ENCODE measurements at regions not wholly inside any gene's neighbourhood (a gene's known extent, or its start where the extent isn't known, plus 50 kb on each side); places are given as distances from the start of the nearest gene placed in this dataset.

GRCh38 chr4:111519683-111520082, 625.6 kb upstream of the FAM241A start:
- in situ Hi-C loops (cut with HindIII; ENCODE audit: low pct_ligation_motif_present, low sequenced_read_pairs): no loop called here
- no peak overlapping the region for H3K27ac ChIP-seq
- no peak for DNase-seq
- H3K36me3 ChIP-seq (replicated peaks): no peaks in the 10 kb centered on the region
- H3K4me3 ChIP-seq (ENCODE audit: low read depth, low read length): no peak overlapping the region
- H3K27me3 ChIP-seq (replicated peaks): no peaks in the 10 kb centered on the region
- TF ChIP-seq CTCF (IDR thresholded peaks at IDR 0.05; ENCODE audit: low read depth, low read length, missing control alignments): no peak

DNA sequence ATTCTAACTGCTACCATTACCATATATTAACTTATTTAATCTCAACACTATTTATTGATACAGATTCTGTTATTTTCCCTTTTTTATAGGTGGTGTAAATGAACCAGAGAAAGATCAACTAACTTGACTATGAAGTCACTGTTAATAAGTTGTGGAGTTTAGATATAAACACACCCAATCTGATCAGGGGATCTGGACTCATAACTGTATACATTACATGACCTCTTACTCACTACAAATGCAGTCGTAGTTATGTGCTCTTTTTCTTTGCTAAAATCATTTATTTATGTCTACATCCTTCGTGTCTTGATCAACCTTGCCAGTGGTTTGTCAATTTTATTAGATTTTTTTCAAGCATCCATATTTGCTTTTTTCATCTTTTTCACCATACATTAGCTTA, 614.8 kb upstream of the FAM241A start:
- no peak for TF ChIP-seq CTCF (IDR thresholded peaks at IDR 0.05; ENCODE audit: low read depth, low read length, missing control alignments)
- DNase-seq: no peak
- in situ Hi-C loops (cut with HindIII; ENCODE audit: low pct_ligation_motif_present, low sequenced_read_pairs): no loop called here

GRCh38 chr4:111535792-111536191, 609.5 kb upstream of the FAM241A start:
- no peaks in the 10 kb centered on the region for H3K36me3 ChIP-seq (replicated peaks)
- DNase-seq: no peak
- no peak overlapping the region for H3K4me3 ChIP-seq (ENCODE audit: low read depth, low read length)
- H3K27me3 ChIP-seq (replicated peaks): no peaks in the 10 kb centered on the region
- in situ Hi-C loops (cut with HindIII; ENCODE audit: low pct_ligation_motif_present, low sequenced_read_pairs): no loop called here
- no peak for TF ChIP-seq CTCF (IDR thresholded peaks at IDR 0.05; ENCODE audit: low read depth, low read length, missing control alignments)
- H3K27ac ChIP-seq: no peak overlapping the region

More for the DNA sequence above, 614.8 kb upstream of the FAM241A start:
- Histone ChIP-seq H3K4me3 (ENCODE audit: low read depth, low read length) (no peak overlapping the region), H3K27ac (no peak overlapping the region), H3K36me3 (replicated peaks) (no peaks in the 10 kb centered on the region), H3K27me3 (replicated peaks) (no peaks in the 10 kb centered on the region)

- in situ Hi-C loops (cut with HindIII; ENCODE audit: low pct_ligation_motif_present, low sequenced_read_pairs): no loop called here
- Histone ChIP-seq H3K36me3 (replicated peaks) (no peaks in the 10 kb centered on the region), H3K27ac (no peak overlapping the region), H3K27me3 (replicated peaks) (no peaks in the 10 kb centered on the region), H3K4me3 (ENCODE audit: low read depth, low read length) (no peak overlapping the region)
- no peak for DNase-seq
- no peak for TF ChIP-seq CTCF (IDR thresholded peaks at IDR 0.05; ENCODE audit: low read depth, low read length, missing control alignments)
Observed at GRCh38 chr4:111537165-111537564, 608.1 kb upstream of the FAM241A start.

GRCh38 chr4:111537871-111538270, 607.4 kb upstream of the FAM241A start:
- no peak for DNase-seq
- H3K27me3 ChIP-seq (replicated peaks): no peaks in the 10 kb centered on the region
- in situ Hi-C loops (cut with HindIII; ENCODE audit: low pct_ligation_motif_present, low sequenced_read_pairs): no loop called here
- no peak for TF ChIP-seq CTCF (IDR thresholded peaks at IDR 0.05; ENCODE audit: low read depth, low read length, missing control alignments)
- H3K27ac ChIP-seq: no peak overlapping the region
- H3K4me3 ChIP-seq (ENCODE audit: low read depth, low read length): no peak overlapping the region
- H3K36me3 ChIP-seq (replicated peaks): no peaks in the 10 kb centered on the region

GRCh38 chr4:111540671-111541070, 604.6 kb upstream of the FAM241A start:
- in situ Hi-C loops (cut with HindIII; ENCODE audit: low pct_ligation_motif_present, low sequenced_read_pairs): no loop called here
- no peak for DNase-seq
- TF ChIP-seq CTCF (IDR thresholded peaks at IDR 0.05; ENCODE audit: low read depth, low read length, missing control alignments): no peak

More at GRCh38 chr4:111540671-111541070, 604.6 kb upstream of the FAM241A start:
- Histone ChIP-seq H3K27me3 (replicated peaks) (no peaks in the 10 kb centered on the region), H3K27ac (no peak overlapping the region), H3K36me3 (replicated peaks) (no peaks in the 10 kb centered on the region), H3K4me3 (ENCODE audit: low read depth, low read length) (no peak overlapping the region)

Data from brain microvascular endothelial cell (primary cell).